ENCODE measurements at regions not wholly inside any gene's neighbourhood (a gene's known extent, or its start where the extent isn't known, plus 50 kb on each side); places are given as distances from the start of the nearest gene placed in this dataset.

- no peaks in the 10 kb centered on the region for H3K4me1 ChIP-seq (ENCODE audit: control insufficient read depth, insufficient read depth, low read length)
- H3K36me3 ChIP-seq (ENCODE audit: control insufficient read depth in 2 of 2, insufficient read depth in 2 of 2, low read length in 1 of 2): no peaks in the 10 kb centered on the region
- H3K27ac ChIP-seq (ENCODE audit: control insufficient read depth, insufficient read depth): no peak overlapping the region
- H3K9me3 ChIP-seq (replicated peaks; ENCODE audit: control insufficient read depth, insufficient read depth, low read length): no peaks in the 10 kb centered on the region
- H2AFZ ChIP-seq (ENCODE audit: control insufficient read depth, low read depth, low read length): no peak overlapping the region
- ATAC-seq (no peak), DNase-seq (ENCODE audit: low read depth, low spot score) (no peak), FAIRE-seq (no peak)
- SMC1A ChIA-PET (ENCODE audit: uncharacterized antibody, unreplicated experiment): no interaction called here
- CTCF ChIA-PET: no interaction called here
- no peak overlapping the region for H3K9ac ChIP-seq (ENCODE audit: control insufficient read depth, insufficient read depth, low read length)
- no peaks in the 10 kb centered on the region for H3K79me2 ChIP-seq (ENCODE audit: control insufficient read depth, insufficient read depth, low read length)
- no TSS peak for BruUV-seq (replicated peaks)
- in situ Hi-C loops (cut with MboI) (no loop called here), intact Hi-C loops (cut with micrococcal nuclease; ENCODE audit: unreplicated experiment) (no loop called here)
- H4K20me1 ChIP-seq (ENCODE audit: control insufficient read depth, insufficient read depth): no peaks in the 10 kb centered on the region
- H3K27me3 ChIP-seq (replicated peaks in 1 of 2; ENCODE audit: control insufficient read depth in 2 of 2, insufficient read depth in 2 of 2, low read length in 1 of 2): peaks cover 0 to 8% of the 10 kb centered on the region in 2 experiments; a peak in 1 of 4 replicates
- POLR2A ChIA-PET: no interaction called here
- WGBS (ENCODE audit: insufficient coverage, insufficient replicate concordance, low lambda C conversion rate, missing lambda C conversion rate): 37% methylated on average over 4 of the region's 4 CpGs
- no peak overlapping the region for H3K4me2 ChIP-seq (ENCODE audit: control insufficient read depth, insufficient read depth)
- RAD21 ChIA-PET (ENCODE audit: unreplicated experiment): no interaction called here
- TF ChIP-seq BCL11A (IDR thresholded peaks at IDR 0.05; ENCODE audit: low read depth, low read length): no peak
- TF ChIP-seq NFYB (IDR thresholded peaks at IDR 0.05; ENCODE audit: insufficient read depth, low read depth, low read length): no peak
- no peak for TF ChIP-seq EP300 (IDR thresholded peaks at IDR 0.05; ENCODE audit: borderline replicate concordance in 1 of 2, control insufficient read depth in 1 of 2, low read depth in 2 of 2, low read length in 2 of 2)
- TF ChIP-seq ZBED1 (IDR thresholded peaks at IDR 0.05; ENCODE audit: borderline replicate concordance): no peak
- TF ChIP-seq ZNF274 (IDR thresholded peaks at IDR 0.05; ENCODE audit: insufficient read depth, insufficient read length): no peak
- no peak for TF ChIP-seq CHD2 (IDR thresholded peaks at IDR 0.05; ENCODE audit: borderline replicate concordance, low read depth, low read length)
- TF ChIP-seq RB1 (IDR thresholded peaks at IDR 0.05; ENCODE audit: borderline replicate concordance): no peak
- no peak for TF ChIP-seq IRF5 (IDR thresholded peaks at IDR 0.05; ENCODE audit: borderline replicate concordance)
- TF ChIP-seq IRF3 (IDR thresholded peaks at IDR 0.05): no peak
- no peak for TF ChIP-seq FOXM1 (IDR thresholded peaks at IDR 0.05; ENCODE audit: low read depth, low read length)
- H3K4me3 ChIP-seq: no peak overlapping the region
Observed at GRCh38 chr4:185080545-185080944, 62.3 kb downstream of the HELT start.

All from GM12878 (cell line).